ENCODE measurements at regions not wholly inside any gene's neighbourhood (a gene's known extent, or its start where the extent isn't known, plus 50 kb on each side); places are given as distances from the start of the nearest gene placed in this dataset.
"Not testable (repeated sequence)": the region's sequence is repeated elsewhere in the genome, so short reads cannot be mapped to it uniquely, and the experiment has no call there.

GRCh38 chr6:22378536-22378935 lies 81.7 kb upstream of the PRL start:
- not testable (repeated sequence) for H3K79me2 ChIP-seq; H3K4me2 ChIP-seq; H3K27ac ChIP-seq; H3K4me1 ChIP-seq (ENCODE audit: insufficient read depth); DNase-seq (ENCODE audit: low spot score); H3K9me2 ChIP-seq (replicated peaks; ENCODE audit: insufficient read depth); H2AFZ ChIP-seq; H3K9me3 ChIP-seq (ENCODE audit: low read depth); H3K4me3 ChIP-seq; H4K20me1 ChIP-seq (ENCODE audit: insufficient read depth, poor library complexity, severe bottlenecking); H3K27me3 ChIP-seq; H3K36me3 ChIP-seq (replicated peaks; ENCODE audit: insufficient read depth, low read depth)
- 95% methylated on average over 1 of the region's 1 CpG for WGBS (ENCODE audit: low lambda C conversion rate, missing lambda C conversion rate)

GRCh38 chr6:22380236-22380635 lies 83.4 kb upstream of the PRL start:
- Histone ChIP-seq H3K79me2 (no peaks in the 10 kb centered on the region), H3K9me3 (ENCODE audit: low read depth) (no peaks in the 10 kb centered on the region), H2AFZ (no peak overlapping the region), H3K4me2 (no peak overlapping the region), H3K4me1 (ENCODE audit: insufficient read depth) (no peaks in the 10 kb centered on the region), H3K27ac (no peak overlapping the region), H3K9me2 (replicated peaks; ENCODE audit: insufficient read depth) (no peaks in the 10 kb centered on the region), H4K20me1 (ENCODE audit: insufficient read depth, poor library complexity, severe bottlenecking) (no peaks in the 10 kb centered on the region), H3K4me3 (no peak overlapping the region), H3K36me3 (replicated peaks; ENCODE audit: insufficient read depth, low read depth) (no peaks in the 10 kb centered on the region), H3K27me3 (no peaks in the 10 kb centered on the region)
- TF ChIP-seq EZH2 (IDR thresholded peaks at IDR 0.05; ENCODE audit: borderline replicate concordance) (no peak), CTCF (IDR thresholded peaks at IDR 0.05; ENCODE audit: poor library complexity) (no peak), EZH2phosphoT487 (IDR thresholded peaks at IDR 0.05; ENCODE audit: low read depth, severe bottlenecking, unreplicated experiment) (no peak)
- DNase-seq (ENCODE audit: low spot score), result no peak
- WGBS (ENCODE audit: low lambda C conversion rate, missing lambda C conversion rate), result 96% methylated on average over 3 of the region's 3 CpGs

GRCh38 chr6:22381845-22382544 lies 85.2 kb upstream of the PRL start:
- H3K27ac ChIP-seq, result no peak overlapping the region
- TF ChIP-seq EZH2phosphoT487 (IDR thresholded peaks at IDR 0.05; ENCODE audit: low read depth, severe bottlenecking, unreplicated experiment), result no peak
- no peak for TF ChIP-seq CTCF (IDR thresholded peaks at IDR 0.05; ENCODE audit: poor library complexity)
- no peak for TF ChIP-seq EZH2 (IDR thresholded peaks at IDR 0.05; ENCODE audit: borderline replicate concordance)
- H2AFZ ChIP-seq, result no peak overlapping the region
- WGBS (ENCODE audit: low lambda C conversion rate, missing lambda C conversion rate), result 80% methylated on average over 9 of the region's 9 CpGs
- no peaks in the 10 kb centered on the region for H3K27me3 ChIP-seq
- H4K20me1 ChIP-seq (ENCODE audit: insufficient read depth, poor library complexity, severe bottlenecking), result no peaks in the 10 kb centered on the region
- no peaks in the 10 kb centered on the region for H3K9me3 ChIP-seq (ENCODE audit: low read depth)
- H3K9me2 ChIP-seq (replicated peaks; ENCODE audit: insufficient read depth), result no peaks in the 10 kb centered on the region
- H3K4me3 ChIP-seq, result no peak overlapping the region
- no peaks in the 10 kb centered on the region for H3K79me2 ChIP-seq
- no peak for DNase-seq (ENCODE audit: low spot score)
- no peaks in the 10 kb centered on the region for H3K36me3 ChIP-seq (replicated peaks; ENCODE audit: insufficient read depth, low read depth)
- H3K4me2 ChIP-seq, result no peak overlapping the region
- H3K4me1 ChIP-seq (ENCODE audit: insufficient read depth), result no peaks in the 10 kb centered on the region

GRCh38 chr6:22383016-22383415 lies 86.2 kb upstream of the PRL start:
- no peak overlapping the region for H3K27ac ChIP-seq
- H3K4me3 ChIP-seq, result no peak overlapping the region
- H4K20me1 ChIP-seq (ENCODE audit: insufficient read depth, poor library complexity, severe bottlenecking), result no peaks in the 10 kb centered on the region
- WGBS (ENCODE audit: low lambda C conversion rate, missing lambda C conversion rate), result 94% methylated on average over 6 of the region's 6 CpGs
- no peaks in the 10 kb centered on the region for H3K79me2 ChIP-seq
- H3K4me2 ChIP-seq, result no peak overlapping the region
- H3K4me1 ChIP-seq (ENCODE audit: insufficient read depth), result no peaks in the 10 kb centered on the region
- H3K27me3 ChIP-seq, result no peaks in the 10 kb centered on the region
- no peaks in the 10 kb centered on the region for H3K36me3 ChIP-seq (replicated peaks; ENCODE audit: insufficient read depth, low read depth)
- no peak overlapping the region for H2AFZ ChIP-seq
- no peak for TF ChIP-seq CTCF (IDR thresholded peaks at IDR 0.05; ENCODE audit: poor library complexity)
- no peak for TF ChIP-seq EZH2phosphoT487 (IDR thresholded peaks at IDR 0.05; ENCODE audit: low read depth, severe bottlenecking, unreplicated experiment)
- no peak for TF ChIP-seq EZH2 (IDR thresholded peaks at IDR 0.05; ENCODE audit: borderline replicate concordance)
- no peaks in the 10 kb centered on the region for H3K9me2 ChIP-seq (replicated peaks; ENCODE audit: insufficient read depth)
- no peaks in the 10 kb centered on the region for H3K9me3 ChIP-seq (ENCODE audit: low read depth)
- DNase-seq (ENCODE audit: low spot score), result no peak
